ENCODE measurements at regions not wholly inside any gene's neighbourhood (a gene's known extent, or its start where the extent isn't known, plus 50 kb on each side); places are given as distances from the start of the nearest gene placed in this dataset.

GRCh38 chr6:113565306-113565705 is 291.8 kb upstream of the MARCKS start:
- FAIRE-seq = no peak
- Histone ChIP-seq H3K4me3 (replicated peaks in 1 of 3; ENCODE audit: insufficient read depth in 1 of 3, low read depth in 1 of 3, low read length in 3 of 3) (no peak overlapping the region), H4K20me1 (replicated peaks; ENCODE audit: control insufficient read depth, extremely low read depth, insufficient read depth, low read length) (no peaks in the 10 kb centered on the region), H3K79me2 (ENCODE audit: control insufficient read depth, insufficient read depth, low read length) (no peaks in the 10 kb centered on the region), H3K4me1 (ENCODE audit: control insufficient read depth, extremely low read depth, insufficient read depth, low read length) (peaks cover 14% of the 10 kb centered on the region), H3K27me3 (ENCODE audit: control insufficient read depth in 2 of 2, insufficient read depth in 2 of 2, low read length in 2 of 2) (no peaks in the 10 kb centered on the region), H3K4me2 (ENCODE audit: insufficient read depth, low read length) (no peak overlapping the region), H3K9ac (replicated peaks; ENCODE audit: extremely low read depth, insufficient read depth, low read length) (no peak overlapping the region), H3K27ac (ENCODE audit: insufficient read depth, low read depth, low read length) (no peak overlapping the region), H3K9me3 (replicated peaks; ENCODE audit: control insufficient read depth, insufficient read depth, low read length) (no peaks in the 10 kb centered on the region), H3K36me3 (ENCODE audit: control insufficient read depth in 2 of 2, extremely low read depth in 1 of 2, insufficient read depth in 2 of 2, low read length in 2 of 2) (no peaks in the 10 kb centered on the region), H2AFZ (ENCODE audit: low read depth, low read length) (peak overlapping the region; percentile 90), H3K9me1 (replicated peaks; ENCODE audit: control insufficient read depth, extremely low read depth, insufficient read depth, low read length) (no peaks in the 10 kb centered on the region)
- dilution Hi-C loops (cut with MboI; ENCODE audit: extremely low pct_ligation_motif_present, low sequenced_read_pairs) = no loop called here
- POLR2A ChIA-PET = no interaction called here
- intact Hi-C loops (cut with micrococcal nuclease) = no loop called here
- DNase-seq (ENCODE audit: low read depth, low spot score) = no peak
- CTCF ChIA-PET = no interaction called here
- TF ChIP-seq MYC (IDR thresholded peaks at IDR 0.05; ENCODE audit: low read depth, low read length) = no peak
- no peak for TF ChIP-seq GATA2 (IDR thresholded peaks at IDR 0.05; ENCODE audit: insufficient read depth, insufficient read length, low read depth, low read length)
- TF ChIP-seq POLR2AphosphoS5 (IDR thresholded peaks at IDR 0.05; ENCODE audit: insufficient read depth, low read depth, low read length) = no peak
- no peak for TF ChIP-seq MAX (IDR thresholded peaks at IDR 0.05; ENCODE audit: insufficient read depth, insufficient read length)
- no peak for TF ChIP-seq FOS (IDR thresholded peaks at IDR 0.05; ENCODE audit: borderline replicate concordance, insufficient read depth, low read length)
- no peak for TF ChIP-seq CTCF (IDR thresholded peaks at IDR 0.05; ENCODE audit: extremely low read depth in 1 of 2, insufficient read depth in 1 of 2, low read depth in 1 of 2, low read length in 2 of 2)
- TF ChIP-seq POLR2A (IDR thresholded peaks at IDR 0.05; ENCODE audit: low read depth, low read length) = no peak
- no TSS peak for BruUV-seq (replicated peaks)

All from endothelial cell of umbilical vein (primary cell).